AML-193 (cell line): ENCODE measurements at regions not wholly inside any gene's neighbourhood (a gene's known extent, or its start where the extent isn't known, plus 50 kb on each side); places are given as distances from the start of the nearest gene placed in this dataset.
"Not testable (repeated sequence)": the region's sequence is repeated elsewhere in the genome, so short reads cannot be mapped to it uniquely, and the experiment has no call there.

ENCODE experiments used
- DNase-seq, 2 experiments: peaks; one replicate each; lab custom pipeline; 2025; lab: John Stamatoyannopoulos, UW

GRCh38 chr3:18189282-18190050 lies 235.7 kb downstream of the SATB1 start:
- no peak for DNase-seq

- no peak for DNase-seq
Measured at GRCh38 chr3:18188491-18188890, 236.6 kb downstream of the SATB1 start.

GRCh38 chr3:18185624-18186023 lies 239.5 kb downstream of the SATB1 start:
- DNase-seq, result no peak

- DNase-seq, result not testable (repeated sequence)
Measured at GRCh38 chr3:18182923-18183322, 242.2 kb downstream of the SATB1 start.

GRCh38 chr3:18179521-18179920 lies 245.6 kb downstream of the SATB1 start:
- no peak for DNase-seq

- no peak for DNase-seq
Measured at GRCh38 chr3:18177271-18177670, 247.9 kb downstream of the SATB1 start.

- DNase-seq, result not testable (repeated sequence)
Measured at GRCh38 chr3:18173891-18174290, 251.2 kb downstream of the SATB1 start.

- no peak for DNase-seq
Measured at GRCh38 chr3:18159681-18160080, 265.5 kb downstream of the SATB1 start.

- DNase-seq, result no peak
Measured at GRCh38 chr3:18153571-18154173, 271.5 kb downstream of the SATB1 start.

- no peak for DNase-seq
Measured at GRCh38 chr3:18151199-18151598, 273.9 kb downstream of the SATB1 start.

GRCh38 chr3:18149935-18150334 lies 275.2 kb downstream of the SATB1 start:
- DNase-seq, result no peak

GRCh38 chr3:18149386-18149785 lies 275.8 kb downstream of the SATB1 start:
- DNase-seq, result no peak

- no peak for DNase-seq
Measured at GRCh38 chr3:18144571-18144970, 280.6 kb downstream of the SATB1 start.

- no peak for DNase-seq
Measured at GRCh38 chr3:18143258-18143780, 281.8 kb downstream of the SATB1 start.

- DNase-seq, result no peak
Measured at GRCh38 chr3:18137958-18138357, 287.2 kb downstream of the SATB1 start.

GRCh38 chr3:18135060-18135814 lies 289.9 kb downstream of the SATB1 start:
- no peak for DNase-seq

- DNase-seq, result no peak
Measured at GRCh38 chr3:18134386-18135059, 290.6 kb downstream of the SATB1 start.

GRCh38 chr3:18132991-18133390 lies 292.1 kb downstream of the SATB1 start:
- no peak for DNase-seq

- DNase-seq, result peak; percentile 51 to 59
Measured at GRCh38 chr3:18127859-18128681, 297.1 kb downstream of the SATB1 start.

GRCh38 chr3:18127174-18127858 lies 297.8 kb downstream of the SATB1 start:
- DNase-seq, result peak; percentile 51 to 59

GRCh38 chr3:18126772-18127171 lies 298.4 kb downstream of the SATB1 start:
- DNase-seq, result no peak
